ENCODE measurements at regions not wholly inside any gene's neighbourhood (a gene's known extent, or its start where the extent isn't known, plus 50 kb on each side); places are given as distances from the start of the nearest gene placed in this dataset.

GRCh38 chr1:209207701-209208286 is 375.7 kb upstream of the CAMK1G start:
- peak; percentile 73 for DNase-seq

DNA sequence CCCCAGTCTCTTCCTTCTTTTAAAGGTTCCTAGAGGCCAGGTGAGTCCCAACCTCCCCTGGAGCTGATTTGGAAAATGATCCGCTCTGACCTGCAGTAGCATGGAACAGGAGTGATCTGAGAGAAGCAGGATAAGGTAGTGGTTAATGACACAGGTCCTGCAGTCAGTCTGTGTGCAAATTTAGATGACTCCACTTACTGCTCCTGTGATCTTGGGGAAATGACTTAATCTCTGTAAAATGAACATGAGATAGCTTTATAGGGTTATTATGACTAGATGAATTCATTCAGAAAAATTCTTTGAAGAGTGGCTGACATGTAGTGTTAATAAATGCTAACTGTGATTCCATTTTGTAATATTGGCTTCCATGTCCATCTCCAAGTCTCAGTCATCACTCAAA is 374.9 kb upstream of the CAMK1G start:
- no peak for DNase-seq

DNA sequence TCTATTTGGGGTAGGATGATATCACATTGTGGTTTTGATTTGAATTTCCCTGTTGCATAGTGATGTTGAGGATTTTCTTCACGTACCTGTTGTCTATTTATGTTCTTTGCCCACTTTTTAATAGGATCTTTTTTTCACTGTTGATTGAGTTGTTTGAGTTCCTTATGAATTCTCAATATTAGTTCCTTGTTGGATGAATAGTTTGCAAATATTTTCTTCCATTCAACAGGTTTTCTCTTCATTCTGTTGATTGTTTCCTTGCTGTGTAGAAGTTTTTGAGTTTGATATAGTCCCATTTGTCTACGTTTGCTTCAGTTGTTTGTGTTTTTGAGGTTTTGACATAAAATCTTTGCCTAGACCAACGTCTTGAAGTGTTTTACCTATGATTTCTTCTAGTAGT is 369.5 kb upstream of the CAMK1G start:
- DNase-seq: no peak

DNA sequence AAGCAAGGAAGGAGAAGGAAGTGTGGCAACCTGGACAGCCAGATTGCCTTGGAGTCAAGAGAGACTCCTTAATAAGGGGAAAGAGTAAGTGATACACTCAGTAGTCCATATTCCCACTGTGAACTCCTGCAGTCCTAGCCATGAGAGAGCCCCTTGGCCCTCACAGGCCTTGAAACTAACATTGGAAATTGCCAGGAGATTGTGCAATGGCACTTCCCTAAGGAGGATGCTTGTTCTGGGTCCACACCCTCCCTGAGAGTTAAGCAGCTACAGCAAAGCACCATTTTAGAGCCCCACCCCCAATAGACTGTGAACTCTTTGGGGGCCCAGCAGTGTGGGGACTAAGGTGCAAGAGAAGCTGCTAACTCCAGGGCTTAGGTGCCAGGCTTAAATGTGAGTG is 367.7 kb upstream of the CAMK1G start:
- no peak for DNase-seq

DNA sequence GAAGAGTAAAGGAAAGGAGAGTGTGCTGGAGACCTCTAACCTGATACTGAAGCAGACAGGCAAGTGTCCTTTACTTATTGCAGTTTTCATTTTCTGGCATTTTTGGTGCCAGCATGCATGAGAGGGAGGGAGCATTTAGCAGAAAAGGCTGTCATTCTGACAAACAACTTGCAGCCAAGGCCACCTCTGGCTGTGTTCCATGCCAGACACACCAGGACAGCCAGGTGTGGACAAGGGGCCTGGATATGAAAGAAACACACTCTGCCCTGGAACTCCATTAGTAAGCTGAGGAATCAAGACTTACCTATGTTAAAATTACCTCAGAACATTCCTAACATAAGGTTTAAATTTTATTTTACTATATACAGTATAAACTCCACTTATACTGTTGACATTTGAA is 365.4 kb upstream of the CAMK1G start:
- no peak for DNase-seq

DNA sequence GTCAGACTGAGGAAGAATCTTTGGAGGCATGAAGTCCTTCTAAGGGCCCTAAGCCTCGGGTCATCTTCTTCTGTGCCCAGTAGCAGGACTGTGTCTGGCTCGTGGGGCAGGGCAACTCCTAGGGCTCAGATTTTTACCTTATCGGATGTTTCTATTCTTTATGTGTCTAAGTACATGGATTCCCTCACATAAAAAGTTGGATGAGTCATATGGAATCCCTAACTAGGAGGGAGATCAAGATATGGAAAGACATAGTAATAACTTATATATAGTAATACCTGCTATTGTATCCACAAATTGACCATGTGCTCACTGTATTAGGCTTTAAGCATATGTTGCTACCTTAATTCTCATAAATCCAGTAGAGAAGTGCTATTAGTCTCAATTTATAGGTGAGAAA is 364.5 kb upstream of the CAMK1G start:
- no peak for DNase-seq

DNA sequence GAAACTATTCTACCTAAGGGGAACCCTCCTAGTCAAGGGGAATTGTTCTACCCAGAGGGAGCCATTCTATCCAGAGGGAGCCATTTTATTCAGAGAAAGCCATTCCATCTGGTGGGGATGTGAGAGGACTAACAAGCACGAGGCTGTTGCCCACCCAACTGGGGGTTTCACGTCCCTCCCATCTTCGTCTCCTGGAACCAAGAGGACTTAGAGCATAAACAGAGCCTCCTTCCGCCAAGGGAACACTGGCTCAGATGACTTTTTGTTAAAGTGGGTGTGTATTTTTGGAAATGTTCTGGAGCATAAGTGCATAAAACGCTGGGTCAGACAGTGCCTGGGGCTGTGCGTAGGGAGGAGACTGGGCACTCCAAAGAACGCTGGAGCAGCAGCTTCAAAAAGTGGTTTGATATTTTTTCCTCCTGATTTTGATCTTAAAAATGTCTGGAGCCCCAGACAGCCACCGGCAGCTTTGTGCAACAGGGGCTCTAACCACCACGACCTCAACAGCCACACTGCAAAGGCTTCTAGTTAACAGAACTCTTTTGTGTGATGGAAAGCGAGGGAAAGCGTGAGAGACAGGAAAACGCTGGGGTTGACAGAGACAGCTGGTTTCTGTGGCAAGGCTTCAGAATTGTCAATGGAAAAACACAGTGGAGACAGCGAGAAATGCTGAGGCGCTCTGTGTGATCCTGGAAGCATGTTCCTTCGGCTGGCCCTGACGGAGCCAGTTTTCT is 363.6 kb upstream of the CAMK1G start:
- DNase-seq: no peak

DNA sequence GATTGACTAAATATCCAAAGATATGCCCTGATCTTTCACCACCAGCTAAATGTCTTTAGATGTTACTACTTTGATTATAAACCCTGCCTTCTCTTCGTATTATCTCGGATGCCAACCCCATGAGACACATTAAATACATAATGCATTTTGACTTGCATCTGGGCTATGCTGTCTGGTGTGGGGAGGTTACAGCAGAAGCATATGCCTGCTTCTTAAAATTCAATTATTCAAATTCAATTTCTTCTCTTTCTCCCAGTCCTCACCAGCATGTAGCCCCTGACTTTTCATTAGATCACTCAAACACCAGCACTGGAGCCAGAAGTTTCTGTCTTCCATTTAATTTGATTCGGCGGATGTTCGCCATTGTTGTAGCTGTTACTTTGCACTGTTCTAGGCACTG is 360.7 kb upstream of the CAMK1G start:
- DNase-seq: no peak

GRCh38 chr1:209223791-209224190 is 359.7 kb upstream of the CAMK1G start:
- DNase-seq: no peak

DNA sequence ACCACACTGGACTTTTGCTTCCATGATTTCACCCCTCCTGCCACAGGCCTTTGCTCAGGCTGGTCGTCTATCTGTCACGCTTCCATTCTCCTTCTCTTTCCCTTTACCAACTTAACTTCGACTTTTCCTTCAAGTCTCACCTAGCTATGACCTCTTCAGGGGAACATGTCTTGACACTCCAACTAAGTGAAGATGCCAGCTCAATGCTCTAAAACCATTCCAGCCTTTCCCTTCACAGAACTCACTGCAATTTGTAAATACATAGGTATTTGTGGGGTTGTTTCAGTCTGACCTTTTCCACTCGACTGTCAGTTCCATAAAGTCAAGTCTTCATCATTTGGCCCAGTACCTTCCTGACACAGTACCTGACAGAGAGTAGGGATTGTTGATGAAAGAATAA is 358.6 kb upstream of the CAMK1G start:
- no peak for DNase-seq

DNA sequence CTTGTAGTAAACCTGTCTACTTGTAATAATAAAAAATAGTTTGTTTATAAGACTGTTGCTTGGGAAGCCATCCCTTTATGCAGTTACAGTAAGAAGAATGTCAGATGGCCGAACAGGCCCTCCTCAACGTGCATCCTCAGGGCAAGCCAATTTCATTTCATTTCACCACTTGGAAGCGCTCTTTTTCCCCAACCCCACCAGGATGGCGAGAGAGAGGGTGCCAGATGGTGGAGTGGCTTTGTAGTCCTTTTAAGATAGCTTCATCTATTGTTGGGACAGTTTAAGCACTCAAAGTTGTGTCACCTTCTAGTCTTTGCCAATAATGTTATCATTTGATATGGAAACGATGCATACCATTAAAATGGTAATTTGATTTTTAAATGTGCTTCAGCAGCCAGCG is 356.3 kb upstream of the CAMK1G start:
- no peak for DNase-seq

DNA sequence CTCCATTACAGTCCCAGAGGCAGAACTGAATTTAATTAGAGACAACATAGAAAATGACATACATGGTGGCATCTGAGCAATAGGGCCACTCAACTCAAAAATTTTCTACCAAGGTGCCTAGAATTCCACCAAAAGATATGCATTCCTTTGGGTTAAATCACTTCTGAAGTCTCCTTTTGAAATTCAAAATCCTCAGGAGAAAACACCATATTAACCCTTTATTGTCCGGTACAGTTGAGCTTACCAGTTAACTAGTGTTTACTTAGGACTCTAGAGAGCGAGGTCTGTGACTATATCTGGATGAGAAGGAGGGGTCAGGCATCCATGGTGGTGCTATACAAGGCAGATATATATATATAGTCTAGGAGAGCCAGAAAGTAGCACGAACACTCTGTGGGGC is 355.6 kb upstream of the CAMK1G start:
- no peak for DNase-seq

DNA sequence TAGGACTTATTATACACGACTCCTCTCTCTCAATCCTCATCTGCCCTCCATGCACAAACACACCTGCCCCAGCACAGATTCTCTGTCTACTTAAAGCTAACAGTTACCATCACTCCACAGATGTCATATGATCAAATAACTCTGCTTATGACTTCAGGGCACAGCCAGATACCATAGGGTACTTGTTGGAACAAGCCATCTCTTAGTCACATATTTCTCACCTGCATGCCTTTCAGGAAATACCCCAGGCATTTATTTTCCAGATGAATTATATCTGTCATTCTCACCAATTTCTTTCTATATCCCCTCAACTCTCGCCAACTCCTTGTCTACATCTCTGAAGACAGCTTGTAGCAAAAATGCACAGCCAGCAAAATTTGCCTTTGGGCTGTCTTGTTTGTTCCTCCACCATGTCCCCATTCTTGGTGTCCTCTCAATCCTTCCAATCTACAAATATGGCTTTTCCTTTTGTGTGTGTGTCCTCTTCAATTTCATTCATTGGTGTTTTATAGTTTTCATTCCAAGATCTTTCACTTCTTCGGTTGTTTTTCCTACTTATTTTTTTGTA is 353.9 kb upstream of the CAMK1G start:
- no peak for DNase-seq

DNA sequence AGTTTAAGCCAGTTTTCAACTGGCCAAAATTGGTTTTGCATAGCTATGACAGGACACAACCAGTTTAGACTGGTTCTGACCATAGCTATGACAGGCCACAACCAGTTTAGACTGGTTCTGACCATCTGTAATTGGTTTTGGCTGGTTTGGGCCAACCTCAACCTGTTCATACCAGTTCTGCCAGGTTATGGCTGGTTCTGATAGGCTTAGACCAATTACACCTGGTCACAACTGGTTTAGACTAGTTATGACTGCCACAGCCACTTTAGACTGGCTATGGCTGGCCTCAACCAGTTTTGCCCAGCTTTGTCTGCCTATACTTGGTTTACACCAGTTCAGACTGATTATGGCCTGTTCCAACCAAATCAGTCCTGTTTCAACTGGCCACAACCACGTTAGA is 353.2 kb upstream of the CAMK1G start:
- no peak for DNase-seq

DNA sequence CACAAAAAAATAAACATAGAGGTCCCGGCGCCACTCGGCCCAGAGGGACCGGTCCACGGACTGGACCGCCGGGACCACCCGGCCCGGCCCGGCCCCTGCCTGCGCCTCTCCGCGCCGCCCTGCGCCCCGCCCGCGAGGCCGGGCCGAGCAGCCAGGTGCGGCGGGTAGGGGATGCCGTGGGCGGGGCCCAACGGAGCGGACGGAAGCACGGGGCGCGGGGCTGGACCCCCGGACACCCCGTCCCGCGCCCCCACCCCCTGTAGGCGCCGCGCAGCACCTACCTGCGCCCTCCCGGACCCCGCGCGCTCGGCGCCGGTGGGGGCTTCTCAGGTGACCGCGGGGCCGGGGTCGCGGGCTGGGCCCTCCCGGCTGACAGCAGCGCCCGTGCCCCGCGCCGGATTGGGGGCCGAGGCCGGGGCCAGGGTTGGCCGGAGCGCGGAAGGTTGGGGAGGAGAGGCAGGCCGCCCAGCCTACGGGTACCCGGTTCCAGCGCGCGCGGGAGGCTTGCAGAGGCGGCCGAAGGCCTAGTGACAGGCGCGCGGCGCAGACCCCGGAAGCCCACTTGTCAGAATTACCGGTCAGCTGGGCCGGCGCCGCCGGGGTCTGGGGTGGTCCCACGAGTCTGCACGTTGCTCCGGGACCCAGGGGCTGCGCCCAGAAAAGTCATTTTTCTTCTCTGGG is 351.9 kb upstream of the CAMK1G start:
- no peak for DNase-seq

DNA sequence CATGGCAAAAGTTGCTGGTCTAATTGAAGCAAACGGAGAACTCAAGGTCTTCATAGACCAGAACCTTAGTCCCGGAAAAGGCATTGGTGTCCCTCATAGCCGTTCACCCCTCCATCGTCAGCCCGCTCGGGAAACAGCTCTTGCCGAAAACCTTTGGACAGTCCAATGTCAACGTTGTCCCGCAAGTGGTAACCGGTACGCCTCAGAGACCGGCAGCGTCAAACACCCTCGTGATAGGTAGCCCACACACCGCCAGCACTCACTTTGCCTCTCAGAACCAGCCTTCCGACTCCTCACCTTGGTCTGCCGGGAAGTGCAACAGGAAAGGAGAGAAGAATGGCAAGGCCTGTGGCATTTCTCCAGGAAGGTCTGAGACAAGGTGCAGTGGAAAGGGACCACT is 351.3 kb upstream of the CAMK1G start:
- DNase-seq: no peak

GRCh38 chr1:209232759-209233158 is 350.8 kb upstream of the CAMK1G start:
- DNase-seq: no peak

DNA sequence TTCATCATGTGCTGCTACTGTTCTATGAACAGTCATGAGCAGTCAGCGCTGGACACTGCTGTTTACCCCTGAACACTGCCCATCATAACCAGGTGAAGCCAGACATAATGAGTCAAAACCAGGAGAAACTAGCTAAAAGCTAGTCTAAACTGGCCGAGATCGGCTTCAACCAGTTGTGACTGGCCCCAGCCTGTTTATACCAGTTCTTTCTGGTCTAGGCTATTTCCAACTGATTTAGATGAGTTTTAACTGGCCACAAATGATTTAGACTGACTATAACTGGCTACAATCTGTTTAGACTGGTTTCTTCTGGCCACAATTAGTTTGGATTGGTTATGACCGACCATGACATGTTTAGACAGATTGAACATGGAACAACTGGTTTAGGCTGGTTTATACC is 348.3 kb upstream of the CAMK1G start:
- DNase-seq: no peak

DNA sequence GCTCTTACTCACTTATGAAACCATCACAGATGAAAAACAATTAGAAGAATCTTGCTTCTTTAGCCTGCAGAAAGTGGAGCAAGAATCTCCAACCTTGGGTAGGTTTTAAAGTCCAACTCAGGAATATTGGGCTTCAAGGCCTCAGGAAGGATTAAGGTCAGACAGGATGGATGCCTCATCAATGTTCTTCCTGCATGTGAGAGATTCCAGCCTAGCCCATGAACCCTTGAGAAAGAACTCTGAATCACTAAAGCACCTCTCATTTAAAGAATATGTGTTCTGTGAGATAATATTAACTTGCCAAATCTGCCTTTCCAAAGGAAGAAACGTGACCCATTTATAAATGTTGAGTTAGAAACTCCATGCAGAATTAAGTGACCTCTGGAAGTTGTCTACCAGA is 345.2 kb upstream of the CAMK1G start:
- no peak for DNase-seq

- DNase-seq: no peak
Observed at GRCh38 chr1:209240351-209240750, 343.2 kb upstream of the CAMK1G start.

- DNase-seq: no peak
Observed at GRCh38 chr1:209241487-209241886, 342.0 kb upstream of the CAMK1G start.

DNA sequence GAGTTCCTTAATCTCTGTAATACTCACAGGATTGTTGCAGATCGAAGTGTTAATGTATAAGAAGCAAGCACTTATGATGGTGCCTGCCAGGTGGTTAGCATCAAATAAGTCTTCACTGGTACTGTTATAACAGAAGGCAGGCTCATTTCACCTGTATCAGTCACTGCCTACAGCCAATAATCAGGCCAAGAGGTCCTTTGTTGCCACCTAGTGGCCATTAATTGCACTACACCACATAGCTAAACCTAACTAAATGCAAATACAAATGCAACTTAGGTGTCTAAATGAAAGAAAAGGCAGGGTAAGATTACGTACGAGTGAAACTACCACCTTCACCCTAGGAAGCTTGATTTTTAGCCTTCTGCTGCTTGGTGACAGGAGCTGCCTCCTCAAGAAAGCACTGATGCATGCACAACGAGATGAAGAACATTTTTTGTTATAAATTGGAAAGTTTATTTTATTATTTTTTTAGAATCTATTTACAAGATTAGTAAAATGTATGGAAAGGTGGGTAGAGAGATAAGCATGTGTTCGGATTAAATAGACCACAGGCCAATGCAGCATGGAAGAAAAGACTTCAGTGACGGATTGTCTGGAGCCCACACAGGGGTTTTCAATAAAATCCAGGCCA is 334.8 kb upstream of the CAMK1G start:
- DNase-seq: no peak

GRCh38 chr1:209249280-209249670 is 334.2 kb upstream of the CAMK1G start:
- no peak for DNase-seq
